Stomach (tissue), 8 donors: ENCODE measurements at regions not wholly inside any gene's neighbourhood (a gene's known extent, or its start where the extent isn't known, plus 50 kb on each side); places are given as distances from the start of the nearest gene placed in this dataset.
A peak's percentile ranks its signal among the peaks of the same experiment; 100 is the strongest.

Experiments used
- DNase-seq, 2 donors: peaks; one replicate each; pipeline versions ENCODE4 v3.0.0 to v3.0.0-alpha.2; 2013 to 2019
- H3K27ac ChIP-seq, 5 donors: fragments of 200-600 bp in 4 of 5; sonication (generic) in 4 of 5; one replicate each; pipeline ENCODE4 v1.5.1; 2013 to 2019; ENCODE audit warnings: mild to moderate bottlenecking in 1 of 5, moderate library complexity in 1 of 5
- H3K27me3 ChIP-seq, 3 donors: fragments of 200-600 bp; sonication (generic); one replicate each; pipeline ENCODE4 v1.5.1; 2017 to 2019; ENCODE audit warnings: mixed run types in 1 of 3
- H3K36me3 ChIP-seq, 4 donors: fragments of 200-600 bp; sonication (generic); 1 replicate in 3 of 4; 2 replicates in 1 of 4; pipeline ENCODE4 v1.5.1; 2016 to 2019
- H3K4me1 ChIP-seq, 4 donors: fragments of 200-600 bp; sonication (generic); one replicate each; pipeline ENCODE4 v1.5.1; 2016 to 2019
- H3K4me3 ChIP-seq, 4 donors: fragments of 200-600 bp; sonication (generic) in 3 of 4; one replicate each; pipeline ENCODE4 v1.5.1; 2016 to 2019; ENCODE audit warnings: mild to moderate bottlenecking in 1 of 4
- H3K9me3 ChIP-seq, 4 donors: fragments of 200-600 bp; sonication (generic); one replicate each; pipeline ENCODE4 v1.5.1; 2016 to 2019
- EP300 ChIP-seq: sonication (generic); formaldehyde crosslinking; IDR thresholded peaks from one replicate; pipeline ENCODE4 v1.6.1; 2017; ENCODE audit warnings: antibody characterized with exemption
- POLR2A ChIP-seq, 4 donors: fragments of 450-650 bp; IDR thresholded peaks; one replicate each; pipeline ENCODE4 v1.6.1; 2016; ENCODE audit warnings: antibody characterized with exemption in 4 of 4, control low read depth in 2 of 4, mild to moderate bottlenecking in 1 of 4, moderate library complexity in 1 of 4
- POLR2AphosphoS5 ChIP-seq, 3 donors: sonication (generic); formaldehyde crosslinking; IDR thresholded peaks; one replicate each; pipeline ENCODE4 v1.6.1; 2016; ENCODE audit warnings: antibody characterized with exemption in 3 of 3
- WGBS, 5 donors: extraction: QIAGEN DNeasy Blood & Tissue Kit in 3 of 5; methylation state at CpG; one replicate each; pipeline versions ENCODE4 v1.1.5 to v1.1.7; 2013 to 2018; 5-methylcytosine and 5-hydroxymethylcytosine counted together
- intact Hi-C: fragments of 100-400 bp; cut with DNase I; formaldehyde crosslinking; loops from one replicate; pipeline ENCODE4 v1.15.1; 2023; ENCODE audit warnings: low total_unique reads
- TF ChIP-seq, protein P1 (sequence below), 7 experiments: fragments of 450-650 bp in 4 of 7; fragments of 200-600 bp in 3 of 7; sonication (generic) in 3 of 7; IDR thresholded peaks; one replicate each; pipeline ENCODE4 v1.5.1; 2016 to 2019; ENCODE audit warnings: antibody characterized with exemption in 7 of 7, control low read depth in 2 of 7, mild to moderate bottlenecking in 1 of 7
- donor health status: healthy with polysubstance abuse.
- donor health status: Bipolar disorder and iron deficiency.
- donor health status: healthy.

DNA sequence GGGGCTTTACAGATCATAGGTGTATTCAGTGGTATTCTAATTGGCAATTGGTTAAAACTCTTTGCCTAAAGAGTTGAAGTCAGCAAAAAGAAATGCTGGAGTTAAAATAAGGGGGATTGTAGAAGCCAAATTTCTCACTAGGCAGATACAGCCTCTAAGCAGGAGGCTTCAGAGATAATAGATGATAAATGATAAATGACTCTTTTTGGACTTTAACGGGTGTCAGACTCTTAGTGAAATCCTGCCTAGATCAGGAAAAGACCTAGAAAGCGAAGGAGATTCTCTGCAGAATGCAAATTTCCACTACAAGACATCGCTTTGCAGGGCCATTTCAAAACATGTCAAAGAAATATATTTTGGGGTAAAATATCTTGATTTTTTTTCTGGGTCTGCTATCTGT lies 182.8 kb downstream of the FAM76B start:
- intact Hi-C loops, result no loop called here
- H3K4me1 ChIP-seq, result no peaks in the 10 kb centered on the region
- no peak overlapping the region for H3K27ac ChIP-seq
- 83 to 93% (median 87%) methylated on average over 3 of the region's 3 CpGs for WGBS, 5 donors
- DNase-seq, result no peak
- H3K27me3 ChIP-seq, result no peaks in the 10 kb centered on the region
- H3K4me3 ChIP-seq, result no peak overlapping the region
- no peaks in the 10 kb centered on the region for H3K36me3 ChIP-seq
- no peak for TF ChIP-seq POLR2A (IDR thresholded peaks at IDR 0.05)
- TF ChIP-seq, protein P1, sequence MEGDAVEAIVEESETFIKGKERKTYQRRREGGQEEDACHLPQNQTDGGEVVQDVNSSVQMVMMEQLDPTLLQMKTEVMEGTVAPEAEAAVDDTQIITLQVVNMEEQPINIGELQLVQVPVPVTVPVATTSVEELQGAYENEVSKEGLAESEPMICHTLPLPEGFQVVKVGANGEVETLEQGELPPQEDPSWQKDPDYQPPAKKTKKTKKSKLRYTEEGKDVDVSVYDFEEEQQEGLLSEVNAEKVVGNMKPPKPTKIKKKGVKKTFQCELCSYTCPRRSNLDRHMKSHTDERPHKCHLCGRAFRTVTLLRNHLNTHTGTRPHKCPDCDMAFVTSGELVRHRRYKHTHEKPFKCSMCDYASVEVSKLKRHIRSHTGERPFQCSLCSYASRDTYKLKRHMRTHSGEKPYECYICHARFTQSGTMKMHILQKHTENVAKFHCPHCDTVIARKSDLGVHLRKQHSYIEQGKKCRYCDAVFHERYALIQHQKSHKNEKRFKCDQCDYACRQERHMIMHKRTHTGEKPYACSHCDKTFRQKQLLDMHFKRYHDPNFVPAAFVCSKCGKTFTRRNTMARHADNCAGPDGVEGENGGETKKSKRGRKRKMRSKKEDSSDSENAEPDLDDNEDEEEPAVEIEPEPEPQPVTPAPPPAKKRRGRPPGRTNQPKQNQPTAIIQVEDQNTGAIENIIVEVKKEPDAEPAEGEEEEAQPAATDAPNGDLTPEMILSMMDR (IDR thresholded peaks at IDR 0.05), result no peak
- TF ChIP-seq POLR2AphosphoS5 (IDR thresholded peaks at IDR 0.05), result no peak
- no peak for TF ChIP-seq EP300
- H3K9me3 ChIP-seq, result no peaks in the 10 kb centered on the region

DNA sequence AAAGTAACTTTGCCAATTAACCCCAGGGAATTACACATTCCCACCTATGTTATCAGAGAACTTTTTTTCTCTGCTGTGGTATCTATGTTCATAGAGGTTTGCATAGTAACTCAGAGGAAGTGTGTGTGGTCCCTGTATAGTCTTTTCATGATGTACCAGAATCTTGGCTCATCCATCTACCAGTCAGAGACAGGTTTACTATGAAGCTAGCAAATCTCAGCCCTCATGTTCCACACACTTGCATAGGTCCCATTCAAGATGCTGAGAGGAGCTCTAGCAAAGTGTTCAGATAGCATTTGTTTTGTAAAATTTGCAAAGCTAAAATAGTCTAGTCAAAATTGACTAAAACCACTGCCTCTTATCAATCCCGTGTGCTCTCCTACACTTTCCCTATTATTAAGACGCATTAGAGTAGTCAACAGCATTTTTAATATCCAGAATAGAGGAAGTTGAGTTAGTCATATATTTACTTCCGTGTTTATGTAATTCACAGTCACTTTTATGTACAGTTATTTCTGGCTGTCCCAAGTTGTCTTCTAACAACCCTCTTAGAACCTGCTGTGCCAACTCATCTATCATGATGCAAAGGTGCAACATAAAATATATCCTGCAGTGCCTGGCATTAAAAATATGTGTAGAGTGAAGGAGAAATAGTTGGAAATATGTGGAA lies 184.2 kb downstream of the FAM76B start:
- Histone ChIP-seq H3K4me1 (no peaks in the 10 kb centered on the region), H3K27ac (no peak overlapping the region), H3K9me3 (no peaks in the 10 kb centered on the region), H3K36me3 (no peaks in the 10 kb centered on the region), H3K27me3 (no peaks in the 10 kb centered on the region), H3K4me3 (no peak overlapping the region)
- WGBS, 5 donors, result 59 to 86% (median 76%) methylated on average over 3 of the region's 3 CpGs
- no peak for DNase-seq
- TF ChIP-seq, protein P1 (IDR thresholded peaks at IDR 0.05), result no peak
- TF ChIP-seq POLR2A (IDR thresholded peaks at IDR 0.05) (no peak), EP300 (no peak), POLR2AphosphoS5 (IDR thresholded peaks at IDR 0.05) (no peak)
- intact Hi-C loops, result no loop called here

DNA sequence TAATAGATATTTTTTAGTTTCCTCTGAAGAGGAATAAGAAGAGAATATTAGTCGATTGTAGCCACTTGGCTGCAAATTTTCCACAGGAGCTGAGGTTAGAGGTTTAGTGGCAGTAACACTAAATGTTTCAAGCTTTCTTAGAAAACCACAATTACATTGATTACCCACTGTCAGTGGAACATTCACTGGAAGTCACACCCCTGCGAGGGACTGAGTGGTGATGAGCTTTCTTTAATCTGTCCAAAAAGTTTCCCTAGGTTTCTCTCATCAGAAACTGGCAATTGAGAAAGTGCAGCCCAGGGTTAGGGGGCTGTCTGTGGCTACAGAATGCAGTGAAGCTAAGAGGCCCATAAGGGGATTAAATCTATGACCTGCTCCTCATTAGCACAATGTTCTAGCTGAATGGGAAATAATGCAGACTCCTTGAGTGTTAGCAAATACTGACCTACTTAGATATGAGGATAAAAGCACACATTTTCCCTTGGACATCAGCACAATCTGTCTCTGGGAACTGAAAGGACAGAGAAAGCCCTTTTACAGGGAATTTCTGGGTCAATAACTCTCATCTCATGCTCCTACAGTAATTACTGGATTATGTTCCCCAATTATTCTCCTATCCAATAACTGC lies 189.5 kb downstream of the FAM76B start:
- H3K27me3 ChIP-seq, result no peaks in the 10 kb centered on the region
- no peak overlapping the region for H3K27ac ChIP-seq
- no peaks in the 10 kb centered on the region for H3K9me3 ChIP-seq
- intact Hi-C loops, result no loop called here
- no peak for TF ChIP-seq POLR2AphosphoS5 (IDR thresholded peaks at IDR 0.05)
- TF ChIP-seq POLR2A (IDR thresholded peaks at IDR 0.05), result no peak
- no peak for TF ChIP-seq EP300
- TF ChIP-seq, protein P1 (IDR thresholded peaks at IDR 0.05), result no peak
- 72 to 93% (median 75%) methylated on average over 2 of the region's 2 CpGs for WGBS, 5 donors
- H3K4me3 ChIP-seq, result no peak overlapping the region
- peak in 1 of 2 donors; percentile 26 for DNase-seq
- no peaks in the 10 kb centered on the region for H3K4me1 ChIP-seq
- no peaks in the 10 kb centered on the region for H3K36me3 ChIP-seq

DNA sequence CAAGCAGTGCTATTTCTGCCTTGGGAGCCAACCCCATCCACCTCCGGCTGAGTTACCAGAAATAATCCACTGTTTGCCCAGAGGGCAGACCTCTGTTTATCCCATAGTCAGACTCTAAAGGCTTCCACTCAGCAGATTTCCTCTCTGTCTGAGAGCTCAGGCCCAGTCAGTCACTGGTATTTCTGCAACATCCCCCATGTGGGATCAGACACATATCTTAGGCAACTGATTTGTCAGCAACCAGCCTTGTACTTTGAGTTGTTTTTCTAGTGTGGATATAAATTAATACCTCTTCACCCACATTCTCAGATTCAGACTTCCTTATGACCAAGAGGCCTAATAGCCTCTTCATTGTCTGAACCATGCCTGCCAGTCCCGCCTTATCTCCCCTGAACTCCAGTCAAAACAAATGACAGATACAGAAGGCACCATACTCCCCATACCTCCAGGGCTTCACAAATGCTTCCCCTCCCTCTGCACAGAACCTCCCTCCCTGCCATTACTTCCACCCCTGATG lies 193.6 kb downstream of the FAM76B start:
- no peaks in the 10 kb centered on the region for H3K36me3 ChIP-seq
- DNase-seq, result no peak
- H3K4me1 ChIP-seq, result no peaks in the 10 kb centered on the region
- no peak overlapping the region for H3K4me3 ChIP-seq
- TF ChIP-seq POLR2AphosphoS5 (IDR thresholded peaks at IDR 0.05), result no peak
- TF ChIP-seq POLR2A (IDR thresholded peaks at IDR 0.05), result no peak
- TF ChIP-seq EP300, result no peak
- TF ChIP-seq, protein P1 (IDR thresholded peaks at IDR 0.05), result no peak
- no peaks in the 10 kb centered on the region for H3K9me3 ChIP-seq
- no peaks in the 10 kb centered on the region for H3K27me3 ChIP-seq
- intact Hi-C loops, result no loop called here
- H3K27ac ChIP-seq, result no peak overlapping the region
- 74 to 91% (median 83%) methylated on average over 2 of the region's 2 CpGs for WGBS, 5 donors
